HG03280 (cell line): ENCODE measurements at regions not wholly inside any gene's neighbourhood (a gene's known extent, or its start where the extent isn't known, plus 50 kb on each side); places are given as distances from the start of the nearest gene placed in this dataset.
"Not testable (repeated sequence)": the region's sequence is repeated elsewhere in the genome, so short reads cannot be mapped to it uniquely, and the experiment has no call there.

Experiments used
- ATAC-seq: cut with Tn5 transposase; IDR thresholded peaks from one replicate; pipeline ENCODE4 v1.9.1; 2021; ENCODE audit warnings: mild to moderate bottlenecking, moderate library complexity; ENCODE audit not compliant: unreplicated experiment

DNA sequence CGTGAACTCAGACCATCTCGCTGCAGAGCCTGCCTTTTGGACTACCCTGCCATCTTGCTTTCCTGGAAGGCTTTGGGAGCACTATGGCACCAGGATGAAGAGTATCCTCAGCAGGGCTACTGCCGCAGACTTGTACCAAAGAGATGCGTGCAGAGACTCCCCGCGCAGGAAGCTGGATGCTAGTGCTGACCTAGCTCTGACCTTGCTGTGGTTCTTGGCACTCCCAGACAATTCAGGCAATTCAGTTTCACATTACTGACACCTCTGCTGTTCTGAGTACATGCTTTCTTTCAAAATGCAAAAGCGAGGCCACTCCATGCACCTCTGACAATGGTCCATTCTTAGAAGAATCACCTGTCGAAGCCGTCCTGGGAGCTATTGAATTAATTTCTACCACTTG lies 251.5 kb upstream of the MEX3C start:
- ATAC-seq: no peak

DNA sequence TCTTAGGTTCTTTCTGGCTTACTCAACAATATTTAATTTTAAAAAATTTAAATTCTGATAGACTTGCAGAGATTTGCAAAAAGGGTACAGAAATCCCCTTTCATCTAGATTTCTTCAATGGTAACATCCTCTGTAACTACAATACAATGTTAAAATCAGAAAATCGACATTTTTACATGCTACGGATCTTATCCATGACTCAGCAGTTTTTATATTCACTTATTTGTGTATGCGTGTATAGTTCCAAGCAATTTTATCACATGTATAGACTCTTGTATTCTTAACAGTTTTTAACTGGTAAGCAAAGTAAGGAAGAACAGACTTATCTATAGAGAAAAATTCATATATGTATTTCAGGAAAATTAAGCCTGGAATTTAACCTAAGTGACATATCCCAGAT lies 256.1 kb upstream of the MEX3C start:
- no peak for ATAC-seq

DNA sequence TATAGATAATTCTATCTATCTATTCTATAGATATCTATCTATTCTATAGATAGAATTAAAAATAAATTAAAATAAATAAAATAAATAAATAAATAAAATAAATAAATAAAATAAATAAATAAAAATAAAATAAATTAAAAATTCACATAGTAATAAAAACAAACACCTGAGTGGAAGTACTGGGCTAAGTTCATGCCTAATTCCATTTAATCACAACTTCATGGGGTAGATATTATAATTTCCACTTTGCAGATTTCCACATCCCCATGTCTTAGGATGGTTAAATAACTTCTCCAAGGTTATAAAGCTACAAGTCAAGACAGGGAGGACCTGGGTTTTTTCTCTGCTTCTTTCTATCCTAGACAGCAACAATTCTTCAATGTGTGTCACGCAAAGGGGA lies 261.4 kb upstream of the MEX3C start:
- no peak for ATAC-seq

DNA sequence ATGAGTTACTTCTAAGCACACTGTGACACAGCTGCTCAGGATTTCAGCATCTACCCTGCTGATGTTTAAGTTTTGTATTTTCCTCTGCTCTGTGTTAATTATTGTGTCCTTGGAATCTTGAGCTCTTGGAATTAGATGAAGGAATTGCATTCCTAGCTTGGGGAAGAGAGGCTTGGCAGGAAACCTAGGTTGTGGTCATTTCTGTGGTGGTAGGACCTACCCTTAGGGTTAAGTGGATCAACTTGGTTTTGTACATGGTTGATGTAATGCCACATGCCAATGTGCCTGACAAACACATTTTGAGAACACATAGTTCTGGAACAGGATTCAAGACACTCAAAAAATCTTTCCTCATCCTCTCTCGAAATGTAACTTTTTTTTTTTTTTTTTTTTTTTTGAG lies 264.5 kb upstream of the MEX3C start:
- ATAC-seq: no peak

DNA sequence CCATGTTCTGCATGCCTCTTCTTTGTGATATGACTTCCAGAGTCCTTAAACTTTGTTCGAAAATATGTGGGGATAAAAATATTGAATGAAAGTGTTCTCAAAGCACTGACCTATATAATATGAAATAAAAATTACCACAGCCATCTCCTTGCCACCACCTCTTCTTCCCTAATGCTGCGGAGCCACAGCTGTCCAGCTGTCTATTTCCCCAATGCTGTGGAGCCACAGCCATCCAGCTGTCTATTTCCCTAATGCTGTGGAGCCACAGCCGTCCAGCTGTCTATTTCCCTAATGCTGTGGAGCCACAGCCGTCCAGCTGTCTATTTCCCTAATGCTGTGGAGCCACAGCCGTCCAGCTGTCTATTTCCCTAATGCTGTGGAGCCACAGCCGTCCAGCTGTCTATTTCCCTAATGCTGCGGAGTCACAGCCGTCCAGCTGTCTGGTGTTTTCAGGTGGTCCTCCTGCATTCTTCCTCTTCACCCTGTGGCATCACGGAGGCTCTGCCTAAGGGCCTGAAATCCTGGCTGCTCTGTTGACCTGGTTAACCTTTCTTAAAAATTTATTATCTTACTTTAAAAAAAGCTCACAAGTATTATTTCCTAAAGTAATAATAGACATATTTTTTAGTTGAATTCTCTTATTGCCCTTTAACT lies 266.1 kb upstream of the MEX3C start:
- ATAC-seq: no peak

DNA sequence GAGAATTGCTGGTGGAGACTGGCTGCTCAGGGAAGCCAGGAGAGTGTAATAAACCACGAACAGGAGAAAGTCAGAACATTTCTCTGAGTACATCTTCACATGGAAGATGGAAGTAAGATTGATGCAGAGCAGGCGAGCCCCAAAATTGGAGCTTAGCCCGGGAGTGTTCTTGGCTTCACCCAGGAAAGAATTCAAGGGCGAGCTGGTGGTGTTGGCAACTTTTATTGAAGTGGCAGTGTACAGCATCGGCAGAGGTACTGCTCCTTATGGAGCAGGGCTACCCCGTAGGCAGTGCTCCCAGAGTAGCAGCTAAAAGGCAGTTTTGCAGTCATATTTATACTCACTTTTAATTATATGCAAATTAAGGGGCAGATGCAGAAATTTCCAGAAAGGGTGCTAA lies 281.4 kb upstream of the MEX3C start:
- ATAC-seq: no peak

DNA sequence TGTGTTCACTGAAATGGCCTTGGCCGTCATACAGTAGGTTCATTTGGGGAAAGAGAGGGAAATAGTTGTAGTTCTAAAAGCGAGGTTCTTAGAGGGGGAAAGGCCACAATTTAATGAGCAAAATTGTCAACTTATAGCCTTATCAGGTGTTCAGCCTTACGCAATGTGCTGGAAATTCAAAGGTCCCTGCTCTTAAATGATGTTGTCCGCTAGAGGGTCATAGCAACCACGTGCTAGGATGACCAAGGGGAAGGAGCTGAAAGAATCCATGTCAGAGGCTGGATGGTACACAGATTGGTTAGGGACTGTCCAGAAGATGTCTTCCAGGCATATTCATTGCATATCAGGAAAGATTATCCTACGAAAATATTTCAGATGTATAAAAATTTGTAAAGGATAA lies 282.3 kb upstream of the MEX3C start:
- ATAC-seq: no peak

DNA sequence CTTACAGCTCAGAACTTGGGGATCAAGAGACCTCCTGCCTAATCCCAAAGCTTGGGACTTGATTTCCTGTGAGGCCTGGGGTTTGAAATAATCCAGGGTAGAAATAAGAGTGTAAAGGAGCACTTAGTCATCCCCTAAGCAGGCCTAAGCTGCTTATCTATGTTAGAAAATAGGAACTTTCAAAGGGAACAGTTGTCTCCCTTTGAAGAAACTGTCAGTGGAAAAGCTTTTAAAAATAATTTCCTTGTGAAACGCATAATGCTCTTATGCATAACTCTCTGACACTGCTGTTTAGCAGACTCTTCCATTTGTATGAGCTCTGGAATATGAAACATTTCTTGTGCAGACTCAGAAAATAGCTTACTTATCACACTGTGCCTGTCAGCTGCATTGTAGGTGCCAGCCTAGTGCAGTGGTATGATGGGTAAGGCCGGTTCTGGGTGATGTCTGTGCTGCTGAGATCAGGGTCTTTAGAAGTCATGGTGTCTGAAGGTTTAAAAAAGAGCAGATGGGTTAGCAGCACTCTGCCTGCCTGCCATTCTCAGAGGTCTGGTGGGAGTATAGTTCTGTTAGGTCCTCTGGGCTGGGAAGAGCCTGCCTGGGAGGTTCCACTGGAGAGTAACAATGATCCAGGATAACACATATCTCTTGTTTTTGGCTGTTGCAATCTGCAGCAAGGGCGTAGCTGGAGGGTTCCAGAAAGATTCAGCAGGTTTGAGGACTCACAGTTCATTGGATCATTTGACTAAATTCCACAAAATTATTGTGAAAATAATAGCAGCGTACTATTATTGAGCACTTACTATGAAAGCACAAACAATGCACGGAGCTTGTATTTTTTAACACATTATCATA lies 283.2 kb upstream of the MEX3C start:
- no peak for ATAC-seq

DNA sequence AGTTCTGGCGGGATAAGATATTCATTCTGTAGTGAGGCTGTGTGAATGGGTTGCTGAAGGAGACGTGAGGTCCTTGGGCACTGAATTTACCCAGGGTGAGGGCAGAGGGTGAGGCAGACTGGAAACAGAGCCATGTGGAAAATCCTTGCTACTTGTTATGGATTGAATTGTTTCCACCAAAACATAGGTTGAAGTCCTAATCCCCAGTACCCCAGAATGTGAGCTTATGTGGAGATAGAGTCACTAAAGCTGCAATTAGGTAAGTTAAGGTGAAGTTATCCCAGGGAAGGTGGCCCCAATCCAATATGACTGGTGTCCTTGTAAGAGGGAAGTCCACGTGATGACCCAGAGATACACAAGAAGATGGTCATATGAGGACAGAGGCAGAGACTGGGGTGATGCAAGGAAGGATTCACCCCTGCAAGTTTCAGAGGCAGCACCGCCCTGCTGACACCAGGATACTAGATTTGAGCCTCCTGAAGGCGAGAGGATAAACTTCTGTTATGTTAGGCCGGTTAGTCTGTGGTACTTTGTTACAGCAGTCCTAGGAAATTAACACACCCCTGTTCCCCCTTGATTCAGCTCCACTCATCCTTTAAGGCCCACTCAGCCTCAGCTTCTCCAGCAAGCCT lies 289.4 kb upstream of the MEX3C start:
- ATAC-seq: no peak

DNA sequence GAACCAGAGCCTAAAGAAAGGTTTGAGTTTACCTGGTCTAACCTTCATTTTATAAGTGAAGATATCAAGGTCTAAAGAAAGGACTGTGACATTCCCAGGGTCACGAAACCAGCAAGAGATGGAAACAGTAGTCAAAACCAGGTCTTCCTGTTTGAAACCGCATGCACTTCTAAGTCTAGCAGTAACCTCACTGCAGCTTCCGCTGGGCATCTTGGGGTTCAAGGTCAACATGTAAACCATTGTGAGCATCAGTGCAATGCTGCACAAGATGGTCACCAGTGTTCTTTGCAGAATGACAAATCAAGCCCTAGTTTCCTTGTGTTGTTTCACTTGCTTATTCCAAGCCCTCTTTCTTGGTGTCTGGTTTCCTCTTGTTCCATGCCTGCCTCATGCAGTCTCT lies 292.9 kb upstream of the MEX3C start:
- no peak for ATAC-seq

DNA sequence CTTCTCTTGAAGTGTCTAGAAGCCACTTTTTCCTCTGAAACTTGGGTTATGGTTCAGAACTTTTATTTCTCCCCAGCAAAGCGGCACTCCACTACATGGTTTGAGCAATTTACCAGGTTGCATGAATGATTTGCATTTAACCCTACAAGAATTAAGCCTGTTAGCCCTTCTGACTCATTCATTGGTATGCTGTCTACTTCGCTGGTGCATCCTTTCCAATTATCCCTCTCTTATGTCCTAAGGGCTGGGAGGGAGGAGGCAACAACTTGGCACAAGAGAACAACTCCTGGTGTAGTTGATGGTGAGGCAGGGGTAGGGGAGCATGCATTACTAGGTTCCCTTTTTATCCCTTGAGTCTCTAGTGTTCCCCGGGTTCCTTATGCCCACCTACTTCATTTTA lies 293.4 kb upstream of the MEX3C start:
- ATAC-seq: no peak

DNA sequence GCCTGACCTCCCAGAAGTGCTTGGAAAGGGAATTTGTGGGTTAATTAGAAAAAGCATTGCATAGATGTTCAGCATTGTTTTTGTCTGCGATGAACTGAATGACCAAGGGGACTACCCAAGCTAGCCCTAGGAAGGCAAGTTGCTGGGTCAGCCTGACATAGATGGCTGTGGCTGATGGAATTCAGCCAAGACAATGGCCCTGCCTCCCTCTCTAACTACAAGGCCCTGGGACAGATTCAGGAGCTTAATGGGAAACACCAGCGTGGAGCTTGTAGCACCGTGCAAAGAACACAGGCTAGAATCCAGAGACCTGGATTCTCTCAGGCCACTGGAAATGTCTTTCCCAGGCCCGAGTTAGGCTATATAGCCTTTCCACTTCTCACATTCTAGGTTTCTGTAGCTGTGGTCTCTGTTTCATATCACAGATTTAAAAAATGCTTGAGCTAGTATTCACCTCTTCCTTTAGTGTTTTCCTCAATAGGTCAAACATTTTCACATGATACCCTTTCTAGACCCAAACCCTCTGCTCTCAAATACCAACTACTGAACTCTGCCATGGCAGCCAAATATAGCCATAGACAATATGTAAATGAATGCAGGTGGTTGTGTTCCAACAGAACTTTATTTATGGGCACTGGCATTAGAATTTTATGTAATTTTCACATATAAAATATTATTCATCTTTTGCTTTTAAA lies 294.3 kb upstream of the MEX3C start:
- no peak for ATAC-seq

DNA sequence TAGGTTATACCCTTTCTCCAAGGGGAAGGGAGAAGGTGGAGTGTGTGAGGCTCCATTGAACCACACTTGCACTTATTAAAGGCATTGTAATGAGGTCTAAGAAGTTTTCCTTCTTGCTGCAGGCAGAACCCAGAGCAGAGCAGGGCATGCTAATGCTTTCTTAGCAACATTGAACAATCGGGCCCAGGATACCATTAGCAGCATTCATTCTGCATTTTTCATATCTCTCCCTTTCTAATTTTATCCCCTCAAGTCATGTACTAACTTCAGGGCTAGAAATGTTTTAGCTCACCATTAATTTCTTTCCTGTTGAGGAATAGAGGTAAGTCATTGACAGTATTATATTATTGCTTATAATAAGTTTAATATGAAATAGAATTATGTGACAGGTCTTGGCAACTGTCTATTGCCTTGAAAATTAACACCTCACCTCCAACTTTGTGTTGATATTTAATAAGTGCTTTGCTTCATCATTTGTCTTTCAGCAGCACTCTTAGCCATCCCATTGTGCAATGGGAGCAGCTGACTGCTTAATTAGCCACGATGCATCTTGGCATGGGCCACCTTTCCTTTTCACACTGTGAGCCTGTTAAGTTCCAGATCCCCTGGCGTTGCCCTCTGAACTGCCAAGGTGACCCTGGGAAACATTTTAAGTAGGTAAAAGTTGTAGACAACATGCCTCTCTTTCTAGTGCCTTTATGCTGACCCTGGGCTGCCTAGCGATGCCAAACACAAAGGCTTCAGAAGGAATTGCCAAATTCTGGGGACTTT lies 300.8 kb upstream of the MEX3C start:
- ATAC-seq: no peak

DNA sequence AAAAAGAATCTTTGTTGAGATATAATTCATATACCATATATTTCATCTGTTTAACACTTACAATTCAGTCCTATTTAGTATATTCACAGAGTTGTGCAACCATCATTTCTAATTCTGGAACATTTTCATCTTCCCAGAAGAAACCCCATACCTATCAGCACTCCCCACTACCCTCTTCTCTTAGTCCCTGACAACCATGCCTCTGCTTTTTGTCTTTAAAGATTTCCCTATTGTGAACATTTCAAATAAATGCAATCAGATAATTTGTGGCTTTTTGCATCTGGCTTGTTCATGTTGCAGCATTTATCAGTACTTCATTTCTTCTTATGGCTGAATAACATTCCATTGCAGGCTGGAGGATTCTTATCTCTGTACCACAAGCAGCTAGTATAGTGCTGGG lies 305.9 kb upstream of the MEX3C start:
- no peak for ATAC-seq

DNA sequence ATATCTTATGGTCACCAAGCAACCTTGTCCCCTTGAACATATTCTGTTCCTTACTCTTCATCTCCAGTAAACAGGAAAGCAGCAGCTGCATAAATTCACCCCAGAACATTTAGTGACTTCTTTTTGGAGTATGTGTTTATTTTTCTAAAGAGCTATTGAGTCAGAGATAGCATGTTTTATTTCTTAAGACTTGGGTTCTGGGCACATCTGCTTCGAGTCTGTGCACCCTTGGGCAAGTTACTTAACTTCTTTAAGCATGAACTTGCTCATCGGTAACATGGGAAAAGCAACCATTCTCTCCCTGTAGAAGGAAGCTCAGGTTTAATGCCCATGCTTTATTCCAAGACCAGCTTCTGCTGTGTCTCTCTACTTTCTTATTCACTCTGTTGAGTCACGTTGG lies 309.3 kb upstream of the MEX3C start:
- no peak for ATAC-seq

DNA sequence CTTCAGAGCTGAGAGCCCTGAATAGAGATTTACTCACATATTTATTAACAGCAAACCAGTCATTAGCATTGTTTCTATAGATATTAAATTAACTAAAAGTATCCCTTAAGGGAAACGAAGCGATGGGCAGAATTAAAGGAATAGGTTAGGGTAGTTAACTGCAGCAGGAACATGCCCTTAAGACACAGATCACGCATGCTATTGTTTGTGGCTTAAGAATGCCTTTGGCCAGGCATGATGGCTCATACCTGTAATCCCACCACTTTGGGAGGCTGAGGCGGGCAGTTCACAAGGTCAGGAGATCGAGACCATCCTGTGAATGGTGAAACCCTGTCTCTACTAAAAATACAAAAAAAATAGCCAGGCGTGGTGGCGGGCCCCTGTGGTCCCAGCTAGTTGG lies 310.9 kb upstream of the MEX3C start:
- ATAC-seq: not testable (repeated sequence)

DNA sequence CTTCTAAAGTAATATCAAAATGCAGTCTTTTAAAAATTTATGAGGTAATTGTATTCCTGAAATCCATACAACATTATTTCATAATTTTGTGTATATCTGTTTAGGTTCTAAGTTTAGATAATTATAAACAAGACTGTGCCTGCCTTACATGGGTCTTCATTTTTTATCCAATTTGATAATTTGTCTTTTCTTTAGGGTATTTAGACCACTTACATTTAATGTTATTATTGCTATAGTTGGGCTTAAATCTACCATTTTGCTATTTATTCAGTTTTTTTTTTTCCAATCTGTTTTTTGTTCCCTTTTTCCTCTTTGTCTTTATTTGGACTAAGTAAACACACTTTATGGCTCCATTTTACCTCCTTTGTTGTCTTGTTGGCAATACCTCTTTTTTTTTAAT lies 312.5 kb upstream of the MEX3C start:
- no peak for ATAC-seq

DNA sequence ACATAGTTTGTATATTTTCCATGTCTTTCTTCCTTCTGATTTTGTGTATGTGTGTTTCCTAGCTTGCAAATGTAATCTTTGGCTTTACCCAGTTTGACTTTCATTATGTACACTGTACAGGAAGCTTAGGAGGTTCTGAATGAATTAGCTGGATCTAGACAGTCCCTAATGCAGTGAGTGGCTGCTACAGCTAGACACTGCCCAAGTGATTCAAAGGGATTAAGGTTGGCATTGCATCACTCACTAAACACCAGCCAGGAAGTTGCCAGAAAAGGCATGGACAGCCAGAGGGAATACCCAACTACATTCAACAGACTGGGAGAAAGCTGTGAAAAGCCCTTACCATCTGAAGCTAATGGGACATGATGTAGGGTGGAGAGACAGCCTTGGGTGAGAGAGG lies 316.0 kb upstream of the MEX3C start:
- ATAC-seq: no peak

DNA sequence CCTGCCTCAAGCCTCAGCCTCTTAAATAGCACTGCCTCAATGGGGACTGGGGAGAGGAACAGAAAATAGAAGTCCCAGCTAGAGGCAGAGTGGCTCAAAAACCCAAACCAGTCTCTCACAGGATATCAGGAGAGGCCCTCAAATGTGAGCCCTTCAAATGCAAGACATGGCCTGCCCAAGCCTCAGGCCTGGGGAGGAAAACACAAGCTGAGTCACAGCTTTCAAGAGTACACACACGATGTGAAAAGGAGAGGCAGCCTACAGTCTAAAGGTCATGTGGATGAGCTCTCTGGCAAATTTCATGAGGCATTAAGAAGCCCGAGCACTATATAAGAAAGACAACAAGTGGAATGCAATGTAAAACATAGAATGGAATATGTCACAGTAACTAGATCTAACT lies 316.6 kb upstream of the MEX3C start:
- ATAC-seq: no peak

DNA sequence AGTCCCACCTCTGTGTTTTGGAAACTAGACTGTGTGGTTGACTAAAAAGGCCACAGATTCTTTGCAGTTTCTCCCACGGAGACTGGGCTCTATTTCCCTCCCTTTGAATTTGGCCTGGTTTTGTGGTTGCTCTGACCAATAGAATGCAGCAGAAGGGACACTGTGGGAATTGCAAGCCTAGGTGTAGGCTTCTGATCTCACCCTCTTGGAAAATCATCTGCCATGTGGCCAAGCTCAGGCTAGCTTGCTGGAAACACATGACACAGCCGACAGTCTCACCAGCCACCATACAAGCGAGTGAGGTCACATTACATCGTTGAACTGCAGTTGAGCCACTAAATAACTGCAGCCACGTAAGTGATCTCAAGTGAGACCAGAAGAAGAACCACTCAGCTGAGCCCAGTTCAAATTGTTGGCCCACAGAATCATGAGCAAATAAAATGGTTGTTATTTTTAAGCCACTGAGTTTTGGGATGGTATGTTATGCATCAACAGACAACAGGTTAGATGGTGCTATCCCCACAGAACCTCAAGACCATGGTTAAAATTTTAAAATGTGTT lies 319.1 kb upstream of the MEX3C start:
- ATAC-seq: no peak

DNA sequence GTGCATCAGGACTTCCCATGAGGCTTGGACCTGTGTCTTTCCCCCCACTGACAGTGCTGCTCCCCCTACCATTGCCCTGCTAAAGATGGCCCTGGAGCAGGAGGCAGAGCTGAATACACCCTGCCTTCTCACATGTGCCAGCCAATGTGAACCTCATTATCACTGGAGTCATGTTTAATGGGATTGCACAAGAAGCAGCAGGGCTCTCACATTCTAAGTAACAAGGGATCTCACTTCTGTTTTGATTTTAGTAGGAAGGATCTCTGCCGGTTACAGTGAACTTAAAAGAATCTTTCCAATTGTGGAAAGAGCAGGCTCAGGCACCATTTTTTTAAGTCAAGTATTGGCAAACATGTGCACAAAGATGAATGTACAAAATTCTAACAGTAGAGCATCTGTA lies 322.1 kb upstream of the MEX3C start:
- ATAC-seq: no peak
